ENCODE measurements at regions not wholly inside any gene's neighbourhood (a gene's known extent, or its start where the extent isn't known, plus 50 kb on each side); places are given as distances from the start of the nearest gene placed in this dataset.

DNA sequence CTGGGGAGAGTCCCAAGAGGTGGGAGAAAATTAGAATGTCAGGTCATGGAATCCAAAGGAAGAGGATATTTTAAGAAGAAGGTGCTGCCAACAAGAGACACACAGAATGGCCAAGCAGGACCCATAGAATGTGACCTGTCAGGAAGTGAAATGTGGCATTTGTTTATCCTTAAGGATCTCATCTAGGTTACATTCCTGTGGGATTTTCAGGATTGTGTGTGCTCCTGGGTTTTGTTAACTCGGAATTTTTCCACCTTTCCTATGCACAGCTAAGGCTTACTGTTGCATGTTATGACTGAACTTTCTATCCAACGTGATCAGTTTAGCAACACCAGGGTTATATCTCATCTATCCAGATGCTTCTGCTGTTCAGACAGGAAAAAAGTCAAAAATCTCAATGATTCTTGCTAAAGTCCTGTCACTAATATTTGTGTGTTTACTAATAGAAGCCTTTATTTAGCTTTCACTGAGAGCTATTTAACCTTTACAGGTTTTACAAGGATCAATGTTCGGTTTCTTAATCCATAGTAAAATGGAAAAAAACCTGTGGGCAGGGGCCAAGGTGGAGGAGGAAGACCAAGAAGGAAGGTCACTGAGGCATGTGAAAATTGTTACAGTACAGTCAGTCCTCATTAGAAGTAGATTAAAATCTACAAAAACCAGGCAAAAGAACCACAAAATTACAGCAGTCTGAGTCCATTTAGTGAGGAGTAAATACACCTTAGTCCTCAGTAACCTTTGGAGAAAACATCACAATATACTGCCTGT lies 437.8 kb upstream of the NPVF start:
- TF ChIP-seq, protein P1, sequence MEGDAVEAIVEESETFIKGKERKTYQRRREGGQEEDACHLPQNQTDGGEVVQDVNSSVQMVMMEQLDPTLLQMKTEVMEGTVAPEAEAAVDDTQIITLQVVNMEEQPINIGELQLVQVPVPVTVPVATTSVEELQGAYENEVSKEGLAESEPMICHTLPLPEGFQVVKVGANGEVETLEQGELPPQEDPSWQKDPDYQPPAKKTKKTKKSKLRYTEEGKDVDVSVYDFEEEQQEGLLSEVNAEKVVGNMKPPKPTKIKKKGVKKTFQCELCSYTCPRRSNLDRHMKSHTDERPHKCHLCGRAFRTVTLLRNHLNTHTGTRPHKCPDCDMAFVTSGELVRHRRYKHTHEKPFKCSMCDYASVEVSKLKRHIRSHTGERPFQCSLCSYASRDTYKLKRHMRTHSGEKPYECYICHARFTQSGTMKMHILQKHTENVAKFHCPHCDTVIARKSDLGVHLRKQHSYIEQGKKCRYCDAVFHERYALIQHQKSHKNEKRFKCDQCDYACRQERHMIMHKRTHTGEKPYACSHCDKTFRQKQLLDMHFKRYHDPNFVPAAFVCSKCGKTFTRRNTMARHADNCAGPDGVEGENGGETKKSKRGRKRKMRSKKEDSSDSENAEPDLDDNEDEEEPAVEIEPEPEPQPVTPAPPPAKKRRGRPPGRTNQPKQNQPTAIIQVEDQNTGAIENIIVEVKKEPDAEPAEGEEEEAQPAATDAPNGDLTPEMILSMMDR (IDR thresholded peaks at IDR 0.05): no peak
- TF ChIP-seq POLR2AphosphoS5 (IDR thresholded peaks at IDR 0.05) (no peak), POLR2A (IDR thresholded peaks at IDR 0.05) (no peak)

Data from gastroesophageal sphincter (tissue), 3 donors.